ENCODE measurements at regions not wholly inside any gene's neighbourhood (a gene's known extent, or its start where the extent isn't known, plus 50 kb on each side); places are given as distances from the start of the nearest gene placed in this dataset.
"Not testable (repeated sequence)": the region's sequence is repeated elsewhere in the genome, so short reads cannot be mapped to it uniquely, and the experiment has no call there.

DNA sequence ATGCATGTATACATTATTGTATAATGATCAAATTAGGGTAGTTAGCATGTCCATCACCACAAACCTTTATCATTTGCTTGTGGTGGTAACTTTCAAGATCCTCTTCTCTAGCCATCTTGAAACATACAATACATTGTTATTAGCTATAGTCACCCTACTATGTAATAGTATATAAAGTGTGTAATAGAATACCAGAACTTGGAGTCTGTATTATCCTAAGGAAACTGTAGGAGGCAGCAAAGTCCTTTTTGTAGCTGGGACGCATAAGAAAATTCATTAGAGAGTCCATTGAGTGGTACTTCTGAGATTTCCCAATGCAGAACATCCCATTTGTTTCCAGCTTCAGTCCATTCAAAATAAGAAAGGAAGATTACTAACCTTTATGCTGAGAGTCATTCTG is 325.9 kb upstream of the LRFN5 start:
- DNase-seq, result no peak

DNA sequence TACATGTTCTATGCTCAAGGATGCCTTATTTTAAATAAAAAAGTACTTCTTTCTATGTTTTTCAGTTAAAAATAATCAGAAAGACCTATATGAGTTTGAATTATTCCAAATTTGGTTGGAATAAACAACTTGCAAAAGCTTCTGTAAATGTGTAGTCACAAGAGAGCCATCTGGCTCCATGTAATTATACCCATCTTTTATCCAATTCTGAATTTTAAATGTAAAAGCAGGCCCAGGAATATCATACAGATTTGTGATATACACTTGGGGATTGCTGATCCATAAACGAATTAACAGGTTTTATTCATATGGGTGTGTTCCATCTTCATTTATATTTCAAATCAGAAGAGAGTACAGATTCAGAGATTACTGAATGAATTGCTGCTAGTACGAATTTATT is 329.2 kb upstream of the LRFN5 start:
- DNase-seq, result no peak

DNA sequence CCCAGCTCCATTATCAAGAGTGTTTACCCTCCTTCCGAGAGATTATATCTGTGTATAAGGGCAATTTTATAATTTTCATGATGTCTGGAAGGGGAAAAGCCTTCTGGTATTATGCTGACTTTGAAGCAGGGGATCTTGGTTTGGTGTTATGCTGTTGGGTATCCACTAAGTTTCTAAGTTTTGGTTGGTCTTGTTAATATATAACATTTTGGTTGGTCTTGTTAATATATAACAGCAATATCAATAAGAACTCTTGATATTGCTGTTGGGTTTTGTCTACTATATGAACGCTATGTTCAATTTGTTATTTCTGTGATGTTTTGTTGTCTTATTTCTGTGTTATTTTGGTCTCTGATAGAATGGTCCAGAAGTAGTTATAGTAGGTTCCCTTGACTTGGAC is 349.2 kb upstream of the LRFN5 start:
- no peak for DNase-seq

DNA sequence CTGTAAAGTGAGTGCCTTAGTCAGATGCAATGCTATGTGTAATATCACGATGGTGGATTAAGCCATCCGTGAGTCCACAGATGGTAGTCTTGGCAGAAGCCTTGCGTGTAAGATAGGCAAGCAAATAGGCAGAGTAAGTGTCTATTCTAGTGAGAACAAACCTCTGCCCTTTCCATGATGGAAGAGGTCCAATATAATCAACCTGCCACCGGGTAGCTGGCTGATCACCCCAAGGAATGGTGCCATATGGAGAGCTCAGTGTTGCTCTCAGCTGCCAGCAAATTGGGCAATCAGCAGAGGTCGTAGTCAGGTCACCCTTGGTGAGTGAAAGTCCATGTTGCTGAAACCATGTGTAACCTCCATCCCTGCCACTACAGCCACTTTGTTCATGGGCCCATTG is 371.2 kb upstream of the LRFN5 start:
- DNase-seq, result no peak

DNA sequence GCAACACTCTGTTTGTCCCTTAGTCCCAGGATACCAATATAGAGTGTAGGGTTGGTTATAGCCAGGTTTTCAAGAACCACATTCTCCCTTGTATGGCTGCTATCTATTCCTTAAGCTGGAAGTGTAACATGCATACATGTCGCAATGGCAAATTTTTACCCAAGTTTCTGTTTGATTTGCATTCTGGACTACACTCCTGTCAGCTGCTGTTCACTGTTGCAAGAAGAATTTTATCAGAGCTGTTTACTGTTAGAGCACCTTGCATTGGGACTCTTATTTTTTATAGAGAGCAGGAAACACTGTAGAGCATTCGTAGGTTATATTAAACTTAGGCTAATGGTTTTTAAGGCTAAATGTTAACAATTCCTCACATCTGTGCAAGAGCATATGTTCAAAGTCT is 376.0 kb upstream of the LRFN5 start:
- no peak for DNase-seq

DNA sequence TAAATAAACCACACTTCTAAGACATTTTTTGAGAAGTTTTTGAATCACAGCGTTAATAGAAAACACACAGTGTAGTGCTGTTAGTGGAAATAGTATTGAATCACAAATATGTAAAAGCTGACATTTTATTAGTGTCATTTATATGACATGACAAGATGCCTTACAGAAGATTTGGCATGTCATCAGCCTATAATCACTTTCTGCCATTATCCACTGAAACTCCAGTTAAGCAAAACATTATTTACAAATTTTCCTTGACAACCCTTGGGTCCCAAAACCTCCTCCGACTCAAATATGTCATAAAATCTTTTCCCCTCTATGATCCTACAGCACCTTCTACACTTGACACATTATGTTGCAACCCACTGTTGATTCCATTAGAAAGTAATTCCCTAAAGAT is 376.9 kb upstream of the LRFN5 start:
- DNase-seq, result no peak

DNA sequence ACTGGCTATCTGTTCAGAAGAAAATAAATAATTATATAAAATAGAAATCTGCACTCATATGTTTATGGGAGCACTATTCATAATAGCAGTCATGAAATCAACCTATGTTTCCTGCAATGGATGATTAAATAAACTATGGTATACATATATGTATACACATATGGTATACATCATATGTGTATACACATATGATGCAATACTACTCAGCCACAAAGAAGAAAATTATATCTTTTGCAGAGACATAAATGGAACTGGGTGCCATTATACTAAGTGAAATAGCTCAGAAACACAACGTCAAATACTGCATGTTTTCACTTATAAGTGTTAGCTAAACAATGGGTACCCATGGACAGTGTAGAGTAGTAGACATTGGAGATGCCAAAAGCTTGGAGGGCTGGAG is 381.2 kb upstream of the LRFN5 start:
- no peak for DNase-seq

DNA sequence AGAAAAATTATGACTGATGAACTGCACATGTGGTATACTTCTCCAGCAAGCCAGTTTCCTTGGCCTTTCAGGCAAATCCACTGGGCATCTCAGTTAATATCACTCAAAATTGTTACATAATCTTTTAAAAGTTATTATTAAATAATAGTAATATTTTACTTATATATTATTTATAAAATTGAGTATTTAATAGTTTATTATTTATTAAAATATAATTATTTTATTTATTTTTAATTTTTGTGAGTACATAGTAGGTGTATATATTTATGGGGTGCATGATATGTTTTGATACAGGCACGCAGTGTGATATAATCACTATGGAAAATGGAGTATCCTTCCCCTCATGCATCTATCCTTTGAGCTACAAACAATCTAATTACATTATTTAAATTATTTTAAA is 384.1 kb upstream of the LRFN5 start:
- DNase-seq, result no peak

DNA sequence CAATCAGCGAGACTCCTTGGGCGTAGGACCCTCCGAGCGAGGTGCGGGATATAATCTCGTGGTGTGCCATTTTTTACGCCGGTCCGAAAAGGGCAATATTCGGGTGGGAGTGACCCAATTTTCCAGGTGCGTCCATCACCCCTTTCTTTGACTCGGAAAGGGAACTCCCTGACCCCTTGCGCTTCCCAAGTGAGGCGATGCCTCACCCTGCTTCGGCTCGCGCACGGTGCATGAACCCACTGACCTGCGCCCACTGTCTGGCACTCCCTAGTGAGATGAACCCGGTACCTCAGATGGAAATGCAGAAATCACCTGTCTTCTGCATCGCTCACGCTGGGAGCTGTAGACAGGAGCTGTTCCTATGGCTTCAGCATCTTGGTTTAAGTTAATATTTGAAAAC is 391.7 kb upstream of the LRFN5 start:
- not testable (repeated sequence) for DNase-seq

DNA sequence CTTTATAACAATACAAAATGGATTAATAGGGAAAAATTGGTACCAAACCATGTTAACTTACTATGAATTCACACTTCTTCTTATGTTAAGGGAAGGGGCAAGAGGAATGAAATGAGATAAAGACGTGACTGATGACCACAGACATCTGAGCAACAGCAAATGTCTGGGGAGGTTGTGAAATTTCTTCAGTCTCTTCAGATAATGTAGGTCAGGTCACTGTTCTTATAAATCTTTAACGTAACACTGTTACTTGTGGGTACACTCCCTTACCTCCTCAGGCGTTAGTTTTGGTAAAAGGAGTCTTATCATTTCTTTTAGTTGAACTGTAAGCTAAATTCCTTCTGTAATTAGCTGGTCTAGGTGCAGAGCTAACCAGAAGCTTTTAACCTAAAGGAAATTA is 405.0 kb upstream of the LRFN5 start:
- no peak for DNase-seq

DNA sequence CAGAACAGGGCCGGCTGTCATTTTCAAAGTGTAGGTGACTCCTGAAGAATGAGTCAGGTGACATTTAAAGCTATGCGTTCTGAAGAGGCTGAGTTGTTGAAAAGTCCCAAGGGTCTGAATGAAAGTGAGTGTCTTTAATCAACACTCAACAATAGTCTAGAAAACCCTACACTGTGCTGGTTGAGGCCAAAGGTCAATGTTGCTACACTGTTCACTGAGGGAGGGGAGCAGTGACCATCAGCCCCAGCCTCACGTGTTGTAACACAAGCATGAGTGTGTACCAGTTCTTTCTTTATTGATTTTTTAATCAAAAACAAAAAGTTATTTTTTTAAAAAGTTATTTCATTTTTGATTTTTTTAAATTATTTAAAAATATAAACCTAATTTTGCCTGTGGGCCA is 418.8 kb upstream of the LRFN5 start:
- no peak for DNase-seq

DNA sequence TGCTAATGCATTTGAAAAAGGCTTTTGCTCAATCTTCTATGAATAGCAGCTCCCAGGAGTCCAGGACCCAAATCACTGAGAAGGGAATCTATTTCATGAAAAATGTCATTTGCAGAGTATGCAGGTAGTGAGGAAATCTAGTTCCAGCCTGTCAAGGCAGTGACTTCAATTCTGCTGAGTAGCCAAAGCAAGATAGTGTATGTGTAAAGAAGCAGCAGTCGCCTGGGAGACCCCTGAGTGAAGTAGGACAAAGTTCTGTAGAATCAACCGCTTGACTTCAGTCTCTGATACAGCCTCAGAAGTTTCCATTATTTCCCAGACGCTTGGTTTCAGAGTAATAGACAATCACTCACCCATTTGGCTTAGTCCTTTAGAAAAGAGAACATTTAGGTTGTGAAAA is 435.6 kb upstream of the LRFN5 start:
- DNase-seq, result no peak

DNA sequence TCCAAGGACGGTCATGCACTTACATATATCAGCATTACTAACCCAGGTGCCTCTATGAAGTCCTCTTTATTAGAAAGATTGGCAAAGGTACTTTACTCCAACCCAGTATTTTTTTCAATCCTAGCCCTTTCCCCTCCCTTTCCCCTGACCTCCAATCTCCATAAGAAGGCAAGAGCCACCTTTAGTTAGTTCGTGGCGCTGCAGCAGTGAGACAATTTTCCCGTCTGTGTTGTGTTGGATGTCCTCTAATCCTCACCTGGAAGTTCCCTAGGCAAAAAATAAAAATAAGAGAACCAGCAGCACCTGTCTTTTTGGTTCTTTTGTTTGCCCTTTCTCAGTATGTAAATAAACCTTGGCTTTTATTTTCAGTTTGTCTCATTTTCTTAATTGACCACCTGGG is 439.6 kb upstream of the LRFN5 start:
- DNase-seq, result no peak

DNA sequence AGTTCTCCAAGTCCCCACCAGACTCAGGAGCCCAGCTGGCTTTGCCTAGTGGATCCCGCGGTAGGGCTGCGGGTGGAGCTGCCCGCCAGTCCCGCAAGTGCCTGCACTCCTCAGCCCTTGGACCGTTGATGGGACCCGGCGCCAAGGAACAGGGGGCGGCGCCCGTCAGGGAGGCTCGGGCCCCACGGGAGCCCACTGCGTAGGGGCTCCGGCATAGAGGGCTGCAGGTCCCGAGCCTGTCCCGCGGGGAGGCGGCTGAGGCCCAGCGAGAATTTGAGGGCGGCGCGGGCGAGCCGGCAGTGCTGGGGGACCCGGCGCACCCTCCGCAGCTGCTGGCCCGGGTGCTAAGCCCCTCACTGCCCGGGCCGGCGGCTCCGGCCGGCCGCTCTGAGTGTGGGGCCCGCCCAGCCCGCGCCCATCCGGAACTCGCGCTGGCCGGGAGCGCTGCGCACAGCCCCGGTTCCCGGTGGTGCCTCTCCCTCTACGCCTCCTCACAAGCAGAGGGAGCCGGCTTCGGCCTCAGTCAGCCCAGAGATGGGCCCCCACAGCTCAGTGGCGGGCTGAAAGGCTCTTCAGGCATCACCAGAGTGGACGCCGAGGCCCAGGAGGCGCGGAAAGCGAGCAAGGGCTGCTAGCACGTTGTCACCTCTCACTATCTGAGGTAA is 452.4 kb upstream of the LRFN5 start:
- DNase-seq, result no peak

DNA sequence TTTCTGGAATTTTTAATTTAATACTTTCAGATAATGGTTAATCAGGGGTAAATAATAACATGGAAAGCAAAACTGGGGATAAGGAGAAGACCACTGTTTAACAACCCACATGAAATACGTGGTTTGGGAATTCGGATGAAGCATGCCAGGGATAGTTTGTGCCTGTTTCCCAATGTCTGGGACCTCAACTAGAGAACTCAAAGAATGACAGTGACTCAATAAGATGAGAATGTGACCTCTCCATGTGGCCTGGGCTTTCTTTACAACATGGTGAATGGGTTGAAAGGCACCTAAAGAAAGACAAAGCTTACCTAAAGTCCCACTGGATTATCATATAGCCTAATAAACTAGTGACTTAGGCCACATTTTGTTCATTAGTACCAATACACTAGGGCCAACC is 460.3 kb upstream of the LRFN5 start:
- no peak for DNase-seq

DNA sequence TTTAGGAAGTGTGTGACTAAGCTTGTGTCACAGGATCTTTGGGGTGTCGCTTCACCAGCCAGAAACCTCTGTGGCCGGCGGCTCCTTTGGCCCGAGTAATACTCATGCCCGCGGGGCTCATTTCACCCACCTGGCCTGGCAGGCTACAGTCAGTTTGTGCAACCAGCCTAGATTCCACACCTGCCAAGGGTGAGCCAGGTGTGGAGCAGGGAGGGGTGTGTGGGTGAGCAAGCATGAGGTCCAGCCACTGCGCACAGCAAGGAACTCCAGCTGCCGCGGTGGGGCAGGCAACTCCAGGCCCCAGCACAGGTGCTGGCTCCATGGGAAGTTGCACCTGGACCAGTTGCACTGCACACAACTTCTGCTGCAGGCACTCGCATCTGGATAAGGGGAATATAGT is 462.3 kb upstream of the LRFN5 start:
- DNase-seq, result no peak

DNA sequence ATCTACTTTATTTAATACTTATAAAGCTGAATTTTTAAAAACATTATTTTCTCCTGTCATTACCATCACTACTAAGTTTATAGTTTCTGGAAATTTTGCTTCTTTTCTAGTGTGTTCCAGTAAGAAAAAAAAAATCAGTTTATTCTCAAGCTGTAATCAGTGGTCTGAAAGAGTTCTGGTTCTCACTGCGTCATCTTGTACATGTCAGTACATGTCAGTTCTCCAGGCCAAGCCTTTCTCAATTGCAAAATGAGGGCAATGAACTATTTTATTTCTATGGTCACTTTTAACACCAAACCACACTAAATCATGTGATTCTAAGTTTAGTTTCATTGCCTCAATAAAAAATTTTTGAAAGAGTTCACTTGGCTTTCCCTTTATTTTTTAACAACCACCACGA is 468.9 kb upstream of the LRFN5 start:
- no peak for DNase-seq

DNA sequence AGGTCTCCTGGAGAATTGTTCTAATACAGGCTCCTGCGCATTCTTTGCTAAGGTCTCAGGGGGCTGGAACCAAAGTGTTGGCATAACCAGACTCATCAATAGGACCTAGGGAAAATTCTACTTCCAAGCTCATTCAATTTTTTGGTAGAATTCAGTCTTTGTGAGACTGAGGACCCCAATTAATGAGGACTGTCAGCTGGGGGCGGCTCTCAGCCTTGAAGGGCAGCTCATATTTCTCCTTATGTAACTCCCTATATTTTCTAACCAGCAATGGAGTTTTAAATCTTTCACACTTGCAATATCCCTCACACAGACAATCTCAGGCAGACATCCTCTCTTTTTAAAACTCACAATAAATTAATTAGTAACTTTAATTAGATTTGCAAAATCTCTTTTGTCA is 476.4 kb upstream of the LRFN5 start:
- DNase-seq, result no peak

DNA sequence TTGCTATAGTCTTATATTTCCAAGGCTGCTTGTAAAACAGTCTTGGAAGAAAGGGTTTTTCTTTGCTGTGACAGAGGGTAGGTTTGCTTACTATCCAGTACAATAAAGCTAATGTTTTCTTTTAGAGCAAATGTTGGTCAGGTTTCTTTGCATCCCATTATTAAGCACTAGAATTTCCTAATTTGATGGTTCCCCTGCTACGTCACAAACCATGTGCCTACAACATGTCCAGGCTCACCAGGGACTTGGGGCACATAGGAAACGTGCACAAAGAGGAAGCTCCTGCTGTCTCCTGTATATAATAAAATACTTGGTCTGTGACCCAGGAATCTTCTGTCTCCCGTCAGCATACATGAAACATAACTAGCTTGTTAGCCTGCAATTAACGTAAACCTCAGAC is 486.3 kb upstream of the LRFN5 start:
- no peak for DNase-seq

DNA sequence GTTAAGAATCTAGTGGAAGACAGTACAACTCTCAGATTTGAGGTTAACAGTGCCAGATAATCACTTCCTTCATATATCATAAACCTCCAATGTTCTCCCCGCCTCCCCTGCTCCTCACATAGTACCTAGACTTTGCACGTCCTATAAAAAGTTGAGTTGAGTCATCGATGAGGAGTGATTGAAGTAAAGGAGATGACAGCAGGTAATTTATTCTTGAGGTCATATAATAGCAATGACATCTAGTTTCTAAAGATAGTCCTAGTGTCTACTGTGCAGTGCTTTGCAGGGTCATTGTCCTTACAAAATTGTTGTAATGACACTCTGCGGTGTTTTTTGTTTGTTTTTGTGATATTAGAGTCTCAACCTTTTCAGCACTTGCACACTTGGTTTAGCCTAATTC is 510.5 kb upstream of the LRFN5 start:
- no peak for DNase-seq

DNA sequence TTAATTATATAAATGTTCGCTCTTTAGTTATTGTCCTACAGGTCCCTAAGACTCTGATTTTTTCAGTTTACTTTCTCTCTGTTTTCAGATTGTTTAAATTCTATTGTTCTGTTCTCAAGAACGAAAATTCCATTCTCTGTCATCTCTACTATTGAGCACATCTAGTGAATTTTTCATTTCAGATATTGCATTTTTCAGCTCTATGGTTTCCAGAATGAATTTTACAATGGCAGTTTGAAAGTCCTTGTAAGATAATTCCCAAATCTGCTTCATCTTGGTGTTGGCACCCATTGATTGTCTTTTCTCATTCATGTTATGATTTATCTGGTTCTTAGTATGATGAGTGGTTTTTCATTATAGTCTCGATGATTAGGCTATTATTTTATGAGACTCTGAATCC is 519.6 kb upstream of the LRFN5 start:
- DNase-seq, result no peak

DNA sequence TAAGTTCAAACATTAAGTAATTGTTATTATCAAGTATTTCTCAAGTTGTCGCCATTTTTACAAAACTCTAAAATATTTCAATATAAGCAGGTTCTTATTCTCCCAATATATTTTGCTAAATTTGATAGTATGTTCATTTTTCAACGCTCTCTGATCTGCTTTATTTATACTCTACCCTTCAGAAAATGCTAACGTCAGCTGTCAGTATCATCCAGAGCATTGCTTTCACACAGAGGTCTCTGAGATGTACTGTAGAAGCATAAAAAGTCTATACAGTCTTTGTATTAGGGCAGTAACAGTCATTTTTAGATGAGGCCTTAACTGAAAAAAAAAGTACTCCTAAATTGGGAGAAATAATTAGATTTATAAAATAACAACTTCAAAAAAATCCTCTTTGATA is 533.1 kb upstream of the LRFN5 start:
- DNase-seq, result no peak

DNA sequence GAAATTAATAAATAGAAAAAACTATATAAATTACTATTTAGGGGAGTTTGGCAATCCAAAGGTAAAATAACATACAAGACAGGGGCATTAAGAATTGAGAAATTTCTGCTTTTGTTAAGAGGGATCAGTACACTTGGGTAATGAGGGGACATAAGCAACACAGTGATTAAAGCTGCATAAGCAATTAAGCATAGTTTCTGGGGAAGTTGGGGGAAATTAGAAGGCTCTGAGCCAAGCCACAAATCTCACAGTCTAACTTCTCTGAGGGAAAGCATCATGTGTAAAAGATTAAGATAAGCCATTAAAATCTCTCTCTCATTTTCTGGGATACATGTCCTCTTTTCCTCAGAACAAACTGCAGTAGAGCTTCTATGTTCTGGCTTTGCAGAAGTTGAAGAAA is 533.9 kb upstream of the LRFN5 start:
- DNase-seq, result no peak

DNA sequence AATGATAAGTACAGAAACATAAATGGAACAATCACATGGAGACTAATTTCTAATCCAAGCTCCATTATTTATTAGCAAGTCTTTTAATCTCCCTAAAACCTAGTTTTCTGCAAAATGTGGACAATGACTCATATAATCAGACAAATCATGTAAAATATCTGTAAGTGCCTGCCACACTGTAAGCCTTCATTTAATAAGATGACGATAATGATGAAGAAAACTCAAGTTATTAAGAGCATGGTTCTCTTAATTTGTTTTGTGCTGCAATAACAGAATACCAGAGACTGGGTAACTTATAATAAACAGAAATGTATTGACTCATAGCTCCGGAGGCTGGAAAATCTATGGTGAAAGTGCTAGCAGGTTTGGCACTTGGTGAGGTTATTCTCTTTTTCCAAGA is 535.3 kb upstream of the LRFN5 start:
- DNase-seq, result no peak

DNA sequence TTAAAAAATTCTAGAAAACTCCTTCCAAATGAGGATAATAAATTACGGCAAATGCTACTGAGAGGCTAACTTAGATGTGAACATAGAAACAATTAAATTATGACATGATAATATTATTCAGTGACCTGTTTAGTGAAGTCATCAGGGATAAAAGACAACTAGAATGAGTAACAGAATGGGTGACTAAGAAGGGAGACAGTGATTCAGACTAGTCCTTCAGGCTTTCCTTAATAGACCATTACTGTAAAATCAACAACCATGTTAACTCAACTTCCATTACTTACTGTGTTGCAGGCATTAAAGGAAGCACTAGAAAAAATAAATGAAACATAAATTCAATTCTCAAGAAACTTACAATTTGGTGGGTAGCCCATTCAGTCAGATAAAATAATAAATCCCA is 543.9 kb upstream of the LRFN5 start:
- DNase-seq, result no peak

DNA sequence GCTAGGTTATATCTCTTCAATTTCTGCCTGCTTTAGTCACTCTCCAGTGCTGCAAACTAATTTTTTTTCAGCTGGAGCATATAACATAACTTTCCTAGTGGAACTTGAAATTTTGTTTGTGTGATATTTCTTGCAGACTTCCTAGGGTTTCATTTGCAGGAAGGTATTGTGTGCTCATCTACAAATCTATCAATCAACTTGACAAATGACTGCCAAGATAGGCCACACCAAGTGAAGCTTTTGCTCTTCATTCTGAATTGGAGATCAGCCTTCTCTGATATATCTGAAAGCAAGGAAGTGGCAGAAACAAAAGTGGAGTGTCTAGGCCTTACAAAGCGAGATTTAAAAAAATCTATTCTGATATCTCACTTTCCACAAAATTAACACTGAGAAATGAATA is 551.1 kb upstream of the LRFN5 start:
- DNase-seq, result no peak

All from midbrain (tissue), 1 donor.